RWPE2 (cell line): ENCODE measurements at regions not wholly inside any gene's neighbourhood (a gene's known extent, or its start where the extent isn't known, plus 50 kb on each side); places are given as distances from the start of the nearest gene placed in this dataset.

ENCODE experiments used
- ATAC-seq: fragments of 200-7000 bp; cut with Tn5 transposase; 3 replicates; pipeline ENCODE4 v1.9.1; 2021; ENCODE audit warnings: low read depth
- DNase-seq: peaks from one replicate; pipeline ENCODE4 v3.0.0-alpha.2; 2020; ENCODE audit warnings: low spot score
- H3K27ac ChIP-seq: fragments of 450-650 bp; 2 replicates; pipeline ENCODE4 v1.5.1; 2017; ENCODE audit warnings: mild to moderate bottlenecking; ENCODE audit not compliant: poor library complexity, severe bottlenecking
- H3K27me3 ChIP-seq: fragments of 250-450 bp; sonication (Bioruptor Pico); 2 replicates; pipeline ENCODE4 v1.5.1; 2021; ENCODE audit warnings: mild to moderate bottlenecking, moderate library complexity; ENCODE audit not compliant: insufficient read depth, poor library complexity, severe bottlenecking
- H3K36me3 ChIP-seq: fragments of 250-450 bp; sonication (Bioruptor Pico); 2 replicates; pipeline ENCODE4 v1.5.1; 2020; ENCODE audit warnings: low read depth, mild to moderate bottlenecking, moderate library complexity
- H3K4me1 ChIP-seq: fragments of 250-450 bp; sonication (Bioruptor Pico); 2 replicates; pipeline ENCODE4 v1.5.1; 2021; ENCODE audit warnings: mild to moderate bottlenecking, moderate library complexity; ENCODE audit not compliant: insufficient read depth, poor library complexity, severe bottlenecking
- H3K4me3 ChIP-seq: fragments of 250-450 bp; sonication (Bioruptor Pico); 2 replicates; pipeline ENCODE4 v1.5.1; 2021; ENCODE audit warnings: mild to moderate bottlenecking, moderate library complexity; ENCODE audit not compliant: severe bottlenecking
- H3K9me3 ChIP-seq: fragments of 250-450 bp; sonication (Bioruptor Pico); 2 replicates; pipeline ENCODE4 v1.5.1; 2021; ENCODE audit warnings: mild to moderate bottlenecking, moderate library complexity; ENCODE audit not compliant: severe bottlenecking
- CTCF ChIP-seq: fragments of 450-650 bp; IDR thresholded peaks from one replicate; pipeline ENCODE4 v1.5.1; 2017; ENCODE audit warnings: mild to moderate bottlenecking, moderate library complexity; ENCODE audit not compliant: poor library complexity, severe bottlenecking

- no peak for DNase-seq
- H3K27ac ChIP-seq, result no peak overlapping the region
- TF ChIP-seq CTCF, result no peak
- no peak for ATAC-seq
- H3K4me1 ChIP-seq, result no peaks in the 10 kb centered on the region
- H3K9me3 ChIP-seq, result no peaks in the 10 kb centered on the region
- no peaks in the 10 kb centered on the region for H3K36me3 ChIP-seq
- H3K27me3 ChIP-seq, result peaks cover 45% of the 10 kb centered on the region
- no peak overlapping the region for H3K4me3 ChIP-seq
Observed at GRCh38 chr4:8701126-8702019, 108.8 kb downstream of the CPZ start.

DNA sequence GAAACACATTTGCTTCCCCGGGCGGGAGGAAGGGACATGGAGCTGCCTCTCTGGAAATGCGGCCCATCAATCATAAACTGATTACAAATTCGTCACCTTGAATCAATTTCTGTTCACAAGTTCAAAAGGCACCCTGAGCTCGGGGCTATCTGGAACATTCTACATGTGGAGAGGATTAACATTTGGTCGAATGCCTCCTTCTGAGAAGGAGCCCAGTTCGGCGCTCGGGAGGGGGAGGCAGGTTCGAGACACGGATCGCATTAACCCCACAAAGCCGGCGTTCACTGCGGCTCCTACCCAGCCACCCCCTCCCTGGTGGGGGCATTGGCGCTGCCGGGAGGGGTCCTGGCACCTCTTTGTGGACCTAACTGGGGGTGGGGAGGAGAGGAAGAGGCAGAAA is 108.0 kb downstream of the CPZ start:
- no peak for TF ChIP-seq CTCF
- Histone ChIP-seq H3K27me3 (peaks cover 41% of the 10 kb centered on the region), H3K36me3 (no peaks in the 10 kb centered on the region), H3K9me3 (no peaks in the 10 kb centered on the region), H3K27ac (no peak overlapping the region), H3K4me3 (no peak overlapping the region), H3K4me1 (no peaks in the 10 kb centered on the region)
- no peak for DNase-seq
- ATAC-seq, result no peak

DNA sequence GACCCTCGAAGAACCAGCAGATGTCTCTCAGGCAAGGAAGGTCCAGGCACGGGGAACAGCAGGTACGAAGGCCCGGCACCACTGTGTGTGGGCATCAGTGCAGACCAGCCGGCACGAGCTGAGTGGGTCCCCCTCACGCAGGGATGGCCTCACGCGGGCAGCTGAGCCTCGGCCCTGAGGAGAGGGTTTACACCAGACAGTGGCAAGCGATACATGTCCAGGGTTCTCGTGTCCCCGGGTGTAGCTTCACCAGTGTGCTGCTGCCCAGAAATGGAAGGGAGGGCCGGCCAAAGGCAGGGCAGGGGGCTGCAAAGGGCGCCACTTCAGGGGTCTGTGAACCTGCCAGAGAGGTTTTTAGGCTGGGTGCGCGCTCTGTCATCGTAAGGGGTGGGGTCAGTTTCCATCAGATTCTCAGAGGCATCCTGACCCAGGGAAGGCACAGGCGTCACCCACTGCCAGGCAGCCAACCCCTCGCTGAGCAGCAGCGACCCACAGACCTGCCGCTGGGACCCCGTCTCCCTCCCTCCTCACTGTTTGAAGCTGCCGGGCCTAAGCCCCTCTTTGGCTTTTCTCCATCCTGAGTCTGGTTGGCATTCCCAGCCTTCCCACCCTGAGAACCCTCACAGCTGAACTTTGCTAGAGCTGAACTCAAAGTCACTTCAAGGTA is 107.0 kb downstream of the CPZ start:
- no peaks in the 10 kb centered on the region for H3K4me1 ChIP-seq
- H3K36me3 ChIP-seq, result no peaks in the 10 kb centered on the region

DNA sequence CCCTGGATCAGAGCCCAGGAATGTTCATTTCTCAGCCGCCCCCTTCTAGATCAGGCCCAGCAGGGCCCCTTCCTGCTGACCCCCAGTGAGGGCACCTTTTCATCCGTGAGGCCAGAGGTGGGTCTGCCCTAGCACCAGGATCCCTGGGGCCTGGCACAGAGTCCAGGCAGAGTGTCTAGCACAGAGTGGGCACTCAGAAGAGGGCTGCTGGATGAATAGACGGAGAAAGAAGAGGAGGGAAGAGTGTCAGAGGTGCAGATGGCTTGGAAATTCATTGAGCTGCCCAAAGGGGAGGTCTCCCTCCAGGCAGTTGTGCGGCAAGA is 106.5 kb downstream of the CPZ start:
- H3K36me3 ChIP-seq, result no peaks in the 10 kb centered on the region
- no peak overlapping the region for H3K4me3 ChIP-seq
- no peak overlapping the region for H3K27ac ChIP-seq
- H3K27me3 ChIP-seq, result peaks cover 31% of the 10 kb centered on the region
- ATAC-seq, result no peak
- no peak for TF ChIP-seq CTCF
- DNase-seq, result no peak
- H3K9me3 ChIP-seq, result no peaks in the 10 kb centered on the region
- no peaks in the 10 kb centered on the region for H3K4me1 ChIP-seq

More for the DNA sequence above, 107.0 kb downstream of the CPZ start:
- H3K4me3 ChIP-seq, result no peak overlapping the region
- ATAC-seq (no peak), DNase-seq (no peak)
- TF ChIP-seq CTCF, result no peak
- no peaks in the 10 kb centered on the region for H3K9me3 ChIP-seq
- H3K27me3 ChIP-seq, result peaks cover 36% of the 10 kb centered on the region
- no peak overlapping the region for H3K27ac ChIP-seq
